Activated CD4-positive, alpha-beta T cell treated with anti-CD3 and anti-CD28 coated beads for 48 hours (primary cell): ENCODE measurements at regions not wholly inside any gene's neighbourhood (a gene's known extent, or its start where the extent isn't known, plus 50 kb on each side); places are given as distances from the start of the nearest gene placed in this dataset.
A peak's percentile ranks its signal among the peaks of the same experiment; 100 is the strongest.
"Not testable (repeated sequence)": the region's sequence is repeated elsewhere in the genome, so short reads cannot be mapped to it uniquely, and the experiment has no call there.

Experiments used
- DNase-seq: peaks from one replicate; pipeline ENCODE4 v3.0.0-alpha.2; 2020

GRCh38 chr14:81584495-81584894 is 50.8 kb upstream of the SEL1L start:
- no peak for DNase-seq

GRCh38 chr14:81589381-81590065 is 55.9 kb upstream of the SEL1L start:
- DNase-seq, result peak; percentile 10

- no peak for DNase-seq
These were observed 57.6 kb upstream of the SEL1L start for GRCh38 chr14:81591266-81591665.

GRCh38 chr14:81594012-81594411 is 60.4 kb upstream of the SEL1L start:
- no peak for DNase-seq

- no peak for DNase-seq
These were observed 72.0 kb upstream of the SEL1L start for GRCh38 chr14:81605660-81606059.

GRCh38 chr14:81613341-81614045 is 79.8 kb upstream of the SEL1L start:
- DNase-seq, result no peak

- not testable (repeated sequence) for DNase-seq
These were observed 80.6 kb upstream of the SEL1L start for GRCh38 chr14:81614302-81614701.

GRCh38 chr14:81618695-81619094 is 85.0 kb upstream of the SEL1L start:
- DNase-seq, result no peak

- DNase-seq, result no peak
These were observed 86.2 kb upstream of the SEL1L start for GRCh38 chr14:81619816-81620215.

- not testable (repeated sequence) for DNase-seq
These were observed 90.2 kb upstream of the SEL1L start for GRCh38 chr14:81623771-81624396.

GRCh38 chr14:81625343-81625742 is 91.7 kb upstream of the SEL1L start:
- no peak for DNase-seq

GRCh38 chr14:81632157-81632556 is 98.5 kb upstream of the SEL1L start:
- DNase-seq, result no peak

- no peak for DNase-seq
These were observed 99.8 kb upstream of the SEL1L start for GRCh38 chr14:81633496-81633895.

- no peak for DNase-seq
These were observed 104.0 kb upstream of the SEL1L start for GRCh38 chr14:81637639-81638038.

GRCh38 chr14:81638656-81639280 is 105.1 kb upstream of the SEL1L start:
- DNase-seq, result no peak

- no peak for DNase-seq
These were observed 120.0 kb upstream of the SEL1L start for GRCh38 chr14:81653626-81654025.

- DNase-seq, result no peak
These were observed 122.0 kb upstream of the SEL1L start for GRCh38 chr14:81655423-81656314.

- no peak for DNase-seq
These were observed 123.2 kb upstream of the SEL1L start for GRCh38 chr14:81656811-81657210.

- no peak for DNase-seq
These were observed 128.4 kb upstream of the SEL1L start for GRCh38 chr14:81662066-81662465.

GRCh38 chr14:81662570-81663197 is 129.0 kb upstream of the SEL1L start:
- DNase-seq, result no peak

- no peak for DNase-seq
These were observed 135.1 kb upstream of the SEL1L start for GRCh38 chr14:81668626-81669274.

GRCh38 chr14:81669308-81669707 is 135.7 kb upstream of the SEL1L start:
- DNase-seq, result no peak
